ENCODE measurements at regions not wholly inside any gene's neighbourhood (a gene's known extent, or its start where the extent isn't known, plus 50 kb on each side); places are given as distances from the start of the nearest gene placed in this dataset.

- no peak for DNase-seq (ENCODE audit: low spot score)
These were observed 525.0 kb downstream of the ISL1 start for GRCh38 chr5:51908215-51908614.

- no peak for DNase-seq (ENCODE audit: low spot score)
These were observed 561.4 kb downstream of the ISL1 start for GRCh38 chr5:51944500-51945125.

- DNase-seq (ENCODE audit: low spot score) = no peak
These were observed 575.2 kb downstream of the ISL1 start for GRCh38 chr5:51958473-51958872.

DNA sequence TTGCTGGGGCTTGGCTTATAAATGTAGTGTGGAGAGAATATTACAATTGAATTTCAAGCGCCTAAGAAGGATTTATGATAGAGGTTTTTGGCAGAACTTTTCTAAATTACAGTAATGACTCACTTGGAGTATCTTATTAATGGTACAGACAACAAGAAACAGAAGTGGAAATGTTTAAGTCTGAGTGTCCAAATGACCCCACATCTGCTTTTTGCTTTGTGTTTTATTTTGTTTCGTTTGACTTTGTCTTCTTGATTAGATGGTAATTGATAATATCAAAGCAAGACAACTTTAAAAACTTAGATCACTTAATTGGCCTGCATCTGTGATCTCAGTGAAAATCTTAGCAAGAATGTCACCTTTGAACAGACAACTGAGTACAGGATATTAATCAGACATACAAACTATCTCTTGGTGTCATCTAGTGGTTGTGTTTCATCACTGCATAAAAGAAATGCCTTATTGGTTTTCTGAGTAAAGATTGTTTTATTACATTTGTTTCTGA is 577.4 kb downstream of the ISL1 start:
- no peak for DNase-seq (ENCODE audit: low spot score)

GRCh38 chr5:51961154-51961562 is 577.9 kb downstream of the ISL1 start:
- no peak for DNase-seq (ENCODE audit: low spot score)

GRCh38 chr5:51968756-51969155 is 585.5 kb downstream of the ISL1 start:
- DNase-seq (ENCODE audit: low spot score) = no peak

DNA sequence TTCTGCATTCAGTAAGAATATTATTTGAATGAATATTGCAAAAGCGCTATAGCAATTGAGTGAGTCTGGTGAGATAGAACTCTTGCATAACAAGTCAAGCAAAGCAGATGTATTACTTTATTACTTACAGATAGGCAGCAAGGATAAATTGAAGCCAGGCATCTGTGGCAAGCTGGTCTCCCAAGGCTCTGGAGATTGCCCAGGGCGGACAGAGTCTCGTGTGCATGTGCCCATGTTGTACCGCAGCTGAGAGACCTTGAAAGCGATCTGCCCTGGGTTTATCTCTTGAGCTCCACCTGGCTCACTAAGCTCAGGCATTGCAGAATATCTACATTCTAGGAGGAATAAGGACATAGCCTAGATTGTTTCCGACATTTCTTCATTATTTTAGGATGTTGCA is 591.6 kb downstream of the ISL1 start:
- DNase-seq (ENCODE audit: low spot score) = no peak

DNA sequence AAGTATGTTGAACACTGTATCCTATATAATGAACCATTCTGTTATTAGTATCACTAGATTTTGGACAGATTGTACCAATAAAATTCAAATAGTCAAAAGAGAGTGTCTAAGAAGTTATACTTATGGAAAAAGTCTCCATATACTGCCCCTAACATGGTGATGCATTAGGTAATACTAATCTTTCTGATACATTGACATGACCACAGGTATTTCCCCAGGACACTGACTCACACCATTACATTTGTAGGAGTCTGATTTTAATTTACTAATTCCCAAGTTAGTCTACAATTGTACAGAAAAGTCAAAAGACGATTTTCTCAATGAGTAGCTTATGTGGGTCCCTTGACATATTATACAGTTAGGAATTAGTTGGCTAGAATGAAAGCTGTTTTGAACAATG is 593.8 kb downstream of the ISL1 start:
- DNase-seq (ENCODE audit: low spot score) = no peak

DNA sequence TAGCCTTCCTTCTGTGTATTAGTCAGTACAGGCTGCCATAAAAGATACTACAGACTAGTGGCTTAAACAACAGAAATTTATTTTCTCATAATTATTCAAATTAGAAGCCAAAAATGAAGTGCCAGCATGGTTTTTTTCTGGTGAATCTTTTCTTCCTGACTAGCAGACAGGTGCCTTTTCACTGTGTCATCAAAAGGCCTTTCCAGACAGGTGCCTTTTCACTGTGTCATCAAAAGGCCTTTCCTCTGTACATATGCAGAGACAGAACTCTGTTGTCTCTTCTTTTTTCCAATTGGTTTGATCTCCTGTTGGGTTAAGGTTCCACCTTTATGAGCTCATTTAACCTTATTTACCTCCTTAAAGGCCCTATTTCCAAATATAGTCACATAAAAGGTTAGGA is 599.9 kb downstream of the ISL1 start:
- DNase-seq (ENCODE audit: low spot score) = no peak

DNA sequence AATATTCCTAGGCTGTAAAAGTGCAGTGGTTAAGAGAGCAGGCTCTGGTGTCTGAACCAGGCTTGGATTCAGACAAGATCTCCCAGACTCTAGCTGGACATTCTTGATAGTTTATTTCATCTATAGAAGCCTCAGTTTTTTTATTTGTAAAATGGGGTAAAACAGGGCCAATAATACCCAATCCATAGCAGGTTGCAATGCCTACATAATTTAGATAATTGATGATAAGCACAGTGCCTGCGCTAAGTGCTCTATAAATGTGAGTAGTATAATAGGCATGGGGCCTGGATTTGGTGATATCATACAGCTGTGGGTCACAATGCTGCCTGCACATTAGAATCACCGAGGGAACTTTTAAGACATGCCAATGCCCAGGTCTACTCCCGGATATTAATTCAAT is 603.5 kb downstream of the ISL1 start:
- DNase-seq (ENCODE audit: low spot score) = no peak

DNA sequence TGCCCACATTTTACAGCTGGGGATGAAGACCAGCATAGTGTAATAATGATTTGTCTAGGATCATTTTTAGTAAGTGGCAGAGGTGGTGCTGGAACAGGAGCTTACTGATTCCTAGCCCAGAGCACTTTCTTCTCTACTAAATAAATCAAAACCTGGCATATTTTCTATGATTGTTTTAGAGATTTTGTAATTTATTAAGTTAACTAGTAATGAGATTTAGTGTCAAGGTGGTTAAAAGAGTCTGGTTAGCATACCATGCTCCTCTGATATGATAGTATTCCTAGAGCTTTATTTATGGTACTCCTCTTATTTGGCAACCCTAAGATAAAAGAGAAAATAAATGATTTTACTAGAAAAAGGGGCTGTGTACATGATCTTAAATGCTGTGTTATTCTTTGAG is 604.0 kb downstream of the ISL1 start:
- no peak for DNase-seq (ENCODE audit: low spot score)

GRCh38 chr5:51987669-51988209 is 604.5 kb downstream of the ISL1 start:
- DNase-seq (ENCODE audit: low spot score) = no peak

DNA sequence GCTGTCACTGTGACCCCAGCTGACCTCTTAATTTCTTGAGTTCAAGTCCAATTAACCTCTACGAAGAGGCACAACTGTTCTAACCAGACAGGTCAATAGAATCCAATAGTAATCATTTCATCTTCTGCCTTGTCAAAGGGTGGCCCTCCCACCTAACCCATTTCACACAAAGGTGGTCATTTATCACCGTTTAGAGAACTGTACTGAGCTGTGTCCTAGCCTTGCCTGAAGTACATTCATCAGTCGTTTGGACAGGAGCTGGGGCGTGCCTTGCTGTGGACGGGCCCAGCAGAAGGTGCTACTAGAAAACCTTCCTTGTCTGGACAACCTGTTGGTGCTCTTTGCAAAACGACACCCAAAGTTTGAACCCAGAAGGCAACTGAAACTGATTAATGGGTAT is 605.4 kb downstream of the ISL1 start:
- no peak for DNase-seq (ENCODE audit: low spot score)

GRCh38 chr5:51990241-51990640 is 607.0 kb downstream of the ISL1 start:
- no peak for DNase-seq (ENCODE audit: low spot score)

DNA sequence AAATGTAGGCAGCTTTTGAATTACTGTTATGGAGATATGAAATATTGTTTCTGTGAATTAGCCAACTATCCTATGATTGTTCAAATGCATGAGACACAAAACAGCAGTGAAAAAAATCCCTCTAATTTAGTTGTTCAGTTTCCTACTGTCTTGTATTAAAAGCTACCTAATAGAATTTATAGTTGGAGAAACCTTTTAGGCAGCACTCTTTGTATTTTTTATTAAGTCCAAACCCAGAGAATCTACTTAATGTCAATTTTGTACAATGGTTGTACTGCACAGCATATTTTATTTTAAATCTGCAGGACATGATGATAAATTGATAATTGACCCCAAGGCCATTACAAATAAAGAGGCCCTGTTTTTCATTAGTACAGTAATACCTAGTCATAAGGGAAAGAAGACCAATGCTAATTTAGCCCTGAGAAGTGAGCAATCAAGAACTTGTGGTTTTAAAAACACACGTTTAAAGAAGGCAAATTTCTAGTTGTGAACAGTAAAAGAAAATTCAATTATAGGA is 607.5 kb downstream of the ISL1 start:
- DNase-seq (ENCODE audit: low spot score) = no peak

DNA sequence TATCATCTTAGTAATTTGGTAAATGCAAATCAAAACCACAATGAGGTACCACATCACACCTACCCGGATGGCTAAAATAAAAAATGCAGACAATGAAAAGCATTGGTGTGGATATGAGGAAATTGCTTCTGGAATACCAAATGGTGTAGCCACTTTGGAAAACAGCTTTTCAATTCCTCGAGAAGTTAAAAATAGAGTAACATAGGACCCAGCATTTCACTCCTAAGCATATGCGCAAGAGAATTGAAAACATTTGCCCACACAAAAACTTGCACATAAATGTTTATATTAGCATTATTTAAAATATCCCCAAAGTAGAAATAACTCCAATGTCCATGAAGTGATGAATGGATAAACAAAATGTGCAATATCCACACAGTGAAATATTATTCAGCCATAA is 608.7 kb downstream of the ISL1 start:
- DNase-seq (ENCODE audit: low spot score) = no peak

GRCh38 chr5:51995773-51996306 is 612.6 kb downstream of the ISL1 start:
- no peak for DNase-seq (ENCODE audit: low spot score)

DNA sequence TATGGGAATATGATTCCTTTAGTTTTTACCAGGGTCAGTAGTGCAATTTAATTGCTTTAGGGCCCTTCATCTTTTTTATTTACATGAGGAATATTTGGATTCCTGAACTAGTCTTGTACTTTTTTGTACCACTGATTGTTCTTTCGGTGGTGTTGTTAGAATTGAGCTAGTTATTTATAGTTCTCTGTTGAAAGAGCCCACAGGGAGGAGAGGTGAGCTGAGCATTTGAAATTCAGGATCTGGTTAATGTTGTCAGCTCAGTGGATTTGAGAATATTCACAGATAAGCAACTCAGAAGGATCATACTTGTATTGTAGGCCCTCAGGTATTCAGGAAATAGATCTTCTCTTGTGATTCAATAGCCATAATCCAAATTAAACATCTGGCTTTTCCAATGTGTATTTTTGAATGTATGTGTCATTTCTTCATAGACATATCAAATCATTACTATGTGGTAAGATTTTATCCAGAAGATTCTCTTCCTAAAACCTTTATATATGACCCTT is 613.2 kb downstream of the ISL1 start:
- no peak for DNase-seq (ENCODE audit: low spot score)

DNA sequence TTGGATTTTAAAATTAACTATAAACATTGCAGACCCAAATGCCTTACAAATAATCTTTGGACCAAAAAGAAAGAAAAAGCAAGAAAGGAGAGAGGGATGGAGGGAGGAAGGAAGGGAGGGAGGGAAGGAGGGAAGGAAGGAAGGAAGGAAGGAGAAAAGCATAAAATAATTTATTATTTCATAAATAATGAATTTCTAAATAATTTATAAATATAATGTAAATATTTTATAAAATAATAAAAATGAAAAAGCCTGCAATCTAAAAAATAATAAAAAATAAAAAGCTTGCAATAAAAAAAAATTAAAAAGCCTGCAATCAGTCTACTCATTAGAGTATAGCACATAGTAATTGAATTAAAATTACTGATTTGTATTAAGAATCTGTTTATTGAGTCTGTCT is 614.3 kb downstream of the ISL1 start:
- no peak for DNase-seq (ENCODE audit: low spot score)

DNA sequence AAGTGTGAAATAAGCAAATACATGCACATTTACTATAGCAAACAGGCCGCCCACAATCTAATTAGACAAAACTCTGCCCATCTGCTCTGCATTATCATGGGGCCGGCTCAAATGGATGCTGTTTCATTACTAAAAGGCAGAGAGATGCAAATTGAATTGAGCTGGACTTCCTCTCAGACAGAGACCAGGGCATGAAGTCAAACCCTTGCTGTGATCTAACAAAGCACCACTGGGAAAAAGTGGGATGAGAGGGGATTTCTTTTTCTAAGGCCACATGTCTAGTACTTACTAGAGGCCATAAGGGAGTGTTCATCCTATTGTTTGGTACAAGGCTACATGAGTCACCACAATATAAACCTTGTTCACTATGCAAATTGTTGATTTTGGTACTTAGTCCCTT is 614.7 kb downstream of the ISL1 start:
- no peak for DNase-seq (ENCODE audit: low spot score)

GRCh38 chr5:52007230-52007858 is 624.1 kb downstream of the ISL1 start:
- DNase-seq (ENCODE audit: low spot score) = peak; percentile 9

- DNase-seq (ENCODE audit: low spot score) = no peak
These were observed 627.2 kb downstream of the ISL1 start for GRCh38 chr5:52010454-52010853.

- no peak for DNase-seq (ENCODE audit: low spot score)
These were observed 630.3 kb downstream of the ISL1 start for GRCh38 chr5:52013523-52013922.
